HCT116 (cell line): ENCODE measurements at regions not wholly inside any gene's neighbourhood (a gene's known extent, or its start where the extent isn't known, plus 50 kb on each side); places are given as distances from the start of the nearest gene placed in this dataset.

ENCODE experiments used
- ATAC-seq: fragments of 200-7000 bp; cut with Tn5 transposase; 2 replicates; pipeline ENCODE4 v1.9.1; 2020; ENCODE audit warnings: mild to moderate bottlenecking, moderate library complexity
- BruUV-seq: library from RNA; stranded (reverse); fragments of 400-500 nt; replicated peaks from 2 replicates; lab custom pipeline; 2021; lab: Mats Ljungman, UMichigan
- CTCF ChIA-PET: fragments of 300-600 bp; sonication (Branson Sonifier 250); formaldehyde crosslinking; loops from one replicate; lab custom pipeline; 2021; ENCODE audit warnings: antibody characterized with exemption; lab: Charles Lee
- POLR2A ChIA-PET: fragments of 300-600, 350-600 bp; sonication (Branson Sonifier 250); formaldehyde crosslinking; loops from one replicate; lab custom pipeline; 2021; ENCODE audit warnings: antibody characterized with exemption; lab: Charles Lee
- RAD21 ChIA-PET, 2 experiments: fragments of 300-600 bp; sonication (Branson Sonifier 250); formaldehyde crosslinking; loops; one replicate each; lab custom pipeline; 2023; ENCODE audit warnings: low total read pairs in 2 of 2; ENCODE audit not compliant: uncharacterized antibody in 2 of 2, unreplicated experiment in 2 of 2, low non-redundant PET in 1 of 2; lab: Charles Lee
- DNase-seq: peaks from one replicate; pipeline ENCODE4 v3.0.0-alpha.2; 2010; ENCODE audit warnings: low read depth, low spot score
- H2AFZ ChIP-seq: fragments of 200-600 bp; shearing (Covaris generic), sonication (generic); 2 replicates; pipeline ENCODE4 v1.6.1; 2017; ENCODE audit warnings: low read depth, mixed run types, mixed read lengths, antibody characterized with exemption, low read length; ENCODE audit not compliant: poor library complexity, severe bottlenecking
- H3K27ac ChIP-seq: 2 replicates; pipeline ENCODE4 v1.5.1; 2012; ENCODE audit warnings: low read depth, low read length
- H3K27me3 ChIP-seq: fragments of 200-600 bp; sonication (generic); 2 replicates; pipeline ENCODE4 v1.6.1; 2016; ENCODE audit warnings: mixed run types, low read length, mixed read lengths; ENCODE audit not compliant: insufficient read depth
- H3K36me3 ChIP-seq, 2 experiments: fragments of 200-500 bp in 1 of 2; fragments of 200-600 bp in 1 of 2; sonication (Bioruptor generic) in 1 of 2; sonication (generic) in 1 of 2; 2 replicates each; pipeline versions ENCODE4 v1.5.1 to v1.6.1; 2014 to 2016; ENCODE audit warnings: low read length in 2 of 2, inconsistent platforms in 1 of 2, mixed read lengths in 1 of 2, mixed run types in 1 of 2; ENCODE audit not compliant: insufficient read depth in 2 of 2, control insufficient read depth in 1 of 2
- H3K4me1 ChIP-seq, 2 experiments: fragments of 200-600 bp in 1 of 2; sonication (generic) in 1 of 2; 2 replicates each; pipeline versions ENCODE4 v1.5.1 to v1.6.1; 2012 to 2017; ENCODE audit warnings: low read length in 2 of 2, inconsistent platforms in 1 of 2, mild to moderate bottlenecking in 1 of 2, mixed read lengths in 1 of 2, mixed run types in 1 of 2, moderate library complexity in 1 of 2; ENCODE audit not compliant: insufficient read depth in 2 of 2, control insufficient read depth in 1 of 2
- H3K4me2 ChIP-seq: fragments of 200-600 bp; sonication (generic); 2 replicates; pipeline ENCODE4 v1.6.1; 2017; ENCODE audit warnings: mixed run types, low read length, mixed read lengths
- H3K4me3 ChIP-seq, 2 experiments: fragments of 200-600 bp in 1 of 2; sonication (generic) in 1 of 2; replicated peaks in 1 of 2; 2 replicates each; pipeline ENCODE4 v1.5.1; 2011 to 2016; ENCODE audit warnings: low read length in 2 of 2, control low read depth in 1 of 2, low read depth in 1 of 2, mild to moderate bottlenecking in 1 of 2, mixed read lengths in 1 of 2, mixed run types in 1 of 2
- H3K79me2 ChIP-seq: fragments of 200-600 bp; sonication (generic); 2 replicates; pipeline ENCODE4 v1.6.1; 2017; ENCODE audit warnings: mild to moderate bottlenecking, mixed run types, low read length, moderate library complexity, mixed read lengths; ENCODE audit not compliant: insufficient read depth
- H3K9ac ChIP-seq: fragments of 200-600 bp; sonication (generic); 2 replicates; pipeline ENCODE4 v1.6.1; 2016; ENCODE audit warnings: low read length, mixed read lengths
- H3K9me2 ChIP-seq: fragments of 200-600 bp; sonication (generic), shearing (Covaris generic); 2 replicates; pipeline ENCODE4 v1.6.1; 2017; ENCODE audit warnings: mixed run types, mild to moderate bottlenecking, moderate library complexity; ENCODE audit not compliant: insufficient read depth
- H3K9me3 ChIP-seq, 2 experiments: fragments of 200-500 bp in 1 of 2; fragments of 200-600 bp in 1 of 2; sonication (Bioruptor generic) in 1 of 2; sonication (generic) in 1 of 2; 2 replicates each; pipeline ENCODE4 v1.6.1; 2014 to 2017; ENCODE audit warnings: low read length in 2 of 2, mixed read lengths in 2 of 2, inconsistent platforms in 1 of 2, low read depth in 1 of 2, mild to moderate bottlenecking in 1 of 2, mixed run types in 1 of 2, moderate library complexity in 1 of 2; ENCODE audit not compliant: control insufficient read depth in 1 of 2, insufficient read depth in 1 of 2
- H4K20me1 ChIP-seq: fragments of 200-600 bp; sonication (generic), shearing (Covaris generic); 2 replicates; pipeline ENCODE4 v1.6.1; 2017; ENCODE audit warnings: mixed run types, mild to moderate bottlenecking, moderate library complexity; ENCODE audit not compliant: insufficient read depth
- CBX3 ChIP-seq: IDR thresholded peaks from 2 replicates; pipeline ENCODE4 v1.6.1; 2012; ENCODE audit warnings: low read depth
- CEBPB ChIP-seq: IDR thresholded peaks from 2 replicates; pipeline ENCODE4 v1.6.1; 2012; ENCODE audit warnings: low read depth
- CTCF ChIP-seq, 3 experiments: fragments of 200-600 bp in 1 of 3; sonication (generic) in 1 of 3; IDR thresholded peaks in 2 of 3; conservative IDR thresholded peaks in 1 of 3; 2 replicates each; pipeline ENCODE4 v1.5.1; 2012 to 2017; ENCODE audit warnings: low read depth in 2 of 3, low read length in 2 of 3, antibody characterized with exemption in 1 of 3, borderline replicate concordance in 1 of 3, control low read depth in 1 of 3, mild to moderate bottlenecking in 1 of 3, mixed read lengths in 1 of 3, mixed run types in 1 of 3, moderate library complexity in 1 of 3; ENCODE audit not compliant: insufficient read depth in 1 of 3
- EGR1 ChIP-seq: IDR thresholded peaks from 2 replicates; pipeline ENCODE4 v1.6.1; 2012; ENCODE audit warnings: low read depth
- ELF1 ChIP-seq: IDR thresholded peaks from 2 replicates; pipeline ENCODE4 v1.6.1; 2012; ENCODE audit warnings: low read depth, borderline replicate concordance
- EZH2 ChIP-seq: fragments of 200-600 bp; sonication (generic); IDR thresholded peaks from 2 replicates; pipeline ENCODE4 v1.6.1; 2017; ENCODE audit warnings: antibody characterized with exemption, mixed run types
- EZH2phosphoT487 ChIP-seq: fragments of 200-600 bp; IDR thresholded peaks from 2 replicates; pipeline ENCODE4 v1.6.1; 2018; ENCODE audit warnings: antibody characterized with exemption, borderline replicate concordance
- MAX ChIP-seq: IDR thresholded peaks from 2 replicates; pipeline ENCODE4 v1.6.1; 2012
- POLR2A ChIP-seq: IDR thresholded peaks from 2 replicates; pipeline ENCODE4 v1.7.0; 2011; ENCODE audit warnings: borderline replicate concordance; ENCODE audit not compliant: insufficient read depth, insufficient read length; ENCODE audit errors: extremely low read depth
- RAD21 ChIP-seq: IDR thresholded peaks from 2 replicates; pipeline ENCODE4 v1.6.1; 2012; ENCODE audit warnings: low read depth, mild to moderate bottlenecking
- REST ChIP-seq: IDR thresholded peaks from 2 replicates; pipeline ENCODE4 v1.6.1; 2012; ENCODE audit warnings: low read depth
- SIN3A ChIP-seq: IDR thresholded peaks from 2 replicates; pipeline ENCODE4 v1.6.1; 2012; ENCODE audit warnings: low read depth
- SP1 ChIP-seq: IDR thresholded peaks from 2 replicates; pipeline ENCODE4 v1.6.1; 2012; ENCODE audit warnings: low read depth
- SRF ChIP-seq: IDR thresholded peaks from 2 replicates; pipeline ENCODE4 v1.6.1; 2012; ENCODE audit warnings: low read depth
- ZBTB33 ChIP-seq: IDR thresholded peaks from 2 replicates; pipeline ENCODE4 v1.6.1; 2011; ENCODE audit warnings: mild to moderate bottlenecking, low read length, moderate library complexity; ENCODE audit not compliant: insufficient replicate concordance; ENCODE audit errors: extremely low read depth
- ZFX ChIP-seq: fragments of 450-650 bp; IDR thresholded peaks from 2 replicates; pipeline ENCODE4 v1.6.1; 2017
- intact Hi-C: fragments of 100-400 bp; cut with micrococcal nuclease; formaldehyde crosslinking; loops from 2 replicates; pipeline ENCODE4 v1.10.0; 2022

GRCh38 chr6:153941768-153942167 lies 97.3 kb upstream of the OPRM1 start:
- no TSS peak for BruUV-seq

More at GRCh38 chr6:153941768-153942167, 97.3 kb upstream of the OPRM1 start:
- Histone ChIP-seq H3K27ac (no peak overlapping the region), H3K27me3 (peaks cover 26% of the 10 kb centered on the region), H3K36me3 (no peaks in the 10 kb centered on the region), H2AFZ (no peak overlapping the region), H3K9ac (no peak overlapping the region), H3K4me3 (no peak overlapping the region), H3K4me1 (no peaks in the 10 kb centered on the region), H3K9me2 (no peaks in the 10 kb centered on the region), H3K79me2 (no peaks in the 10 kb centered on the region), H4K20me1 (no peaks in the 10 kb centered on the region), H3K9me3 (no peaks in the 10 kb centered on the region), H3K4me2 (no peak overlapping the region)
- DNase-seq: no peak
- intact Hi-C loops: no loop called here
- ATAC-seq: no peak
- ChIA-PET POLR2A (no interaction called here), CTCF (no interaction called here), RAD21 (no interaction called here)
- TF ChIP-seq POLR2A (no peak), REST (no peak), RAD21 (no peak), SP1 (no peak), SRF (no peak), ZBTB33 (no peak), ZFX (no peak), EZH2 (no peak), CTCF (IDR thresholded peaks at IDR 0.05 in 2 of 3, conservative IDR thresholded peaks at IDR 0.05 in 1 of 3; ENCODE audit: borderline replicate concordance in 1 of 3, insufficient read depth in 1 of 3, low read depth in 2 of 3, low read length in 2 of 3) (no peak), SIN3A (no peak), MAX (no peak), ELF1 (no peak), CBX3 (no peak), CEBPB (no peak), EZH2phosphoT487 (no peak), EGR1 (no peak)
- TF ChIP-seq, all 23 proteins: peak for 0
